Spinal cord (tissue), 9 donors: ENCODE measurements at regions not wholly inside any gene's neighbourhood (a gene's known extent, or its start where the extent isn't known, plus 50 kb on each side); places are given as distances from the start of the nearest gene placed in this dataset.
A peak's percentile ranks its signal among the peaks of the same experiment; 100 is the strongest.

Source experiments
- DNase-seq, 6 donors: peaks; one replicate each; pipeline versions ENCODE4 v3.0.0 to v3.0.0-alpha.2; 2013 to 2015; ENCODE audit warnings: low spot score in 6 of 6, low read depth in 4 of 6
- H3K27ac ChIP-seq: one replicate; pipeline ENCODE4 v1.5.1; 2013; ENCODE audit warnings: low read depth, low read length, control low read depth
- H3K27me3 ChIP-seq: one replicate; pipeline ENCODE4 v1.6.1; 2013; ENCODE audit warnings: low read length; ENCODE audit not compliant: control insufficient read depth, insufficient read depth
- H3K36me3 ChIP-seq: one replicate; pipeline ENCODE4 v1.6.1; 2013; ENCODE audit warnings: low read length; ENCODE audit not compliant: control insufficient read depth, insufficient read depth
- H3K4me1 ChIP-seq: one replicate; pipeline ENCODE4 v1.6.1; 2013; ENCODE audit warnings: low read length; ENCODE audit not compliant: control insufficient read depth, insufficient read depth
- H3K4me3 ChIP-seq: one replicate; pipeline ENCODE4 v1.5.1; 2013; ENCODE audit warnings: low read depth, low read length, control low read depth
- H3K9me3 ChIP-seq: one replicate; pipeline ENCODE4 v1.6.1; 2013; ENCODE audit warnings: low read length; ENCODE audit not compliant: control insufficient read depth, insufficient read depth
- WGBS: methylation state at CpG from one replicate; pipeline ENCODE4 v1.1.5; 2013; ENCODE audit warnings: missing lambda C conversion rate; ENCODE audit not compliant: insufficient coverage; 5-methylcytosine and 5-hydroxymethylcytosine counted together
- donor health status: healthy.

DNA sequence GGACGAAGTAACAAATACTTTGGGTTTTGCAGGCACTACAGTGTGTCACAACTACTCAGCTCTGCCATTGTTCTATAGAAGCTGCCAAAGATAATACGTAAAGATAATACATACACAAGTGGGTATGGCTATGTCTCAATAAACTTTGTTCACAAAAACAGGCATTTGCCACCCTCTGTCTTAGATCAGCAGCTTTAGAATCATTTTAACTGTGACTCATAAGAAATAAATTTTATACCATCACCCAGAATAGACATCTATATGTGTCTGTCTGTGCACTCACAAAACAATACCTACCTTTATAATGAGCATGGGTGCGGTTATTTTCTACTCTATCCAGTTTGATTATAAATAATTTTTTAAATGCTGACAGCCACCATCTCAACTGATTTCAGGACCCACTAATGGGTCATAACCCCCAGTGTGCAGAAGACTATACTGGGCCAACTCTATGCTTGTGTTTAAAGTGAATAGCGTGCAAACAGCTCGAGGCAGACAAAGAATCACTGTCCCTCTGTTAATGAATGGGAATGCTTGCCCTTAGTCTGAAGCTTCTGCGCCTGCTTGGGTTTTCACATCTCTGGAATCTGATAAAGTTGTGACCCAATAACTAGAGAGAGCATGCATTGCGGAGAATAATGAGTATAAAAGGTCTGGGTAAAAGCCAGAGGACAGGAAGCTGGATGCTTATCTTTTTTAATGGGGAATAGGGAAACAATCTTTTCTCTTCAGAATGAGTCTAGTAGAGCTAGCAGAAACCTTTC lies 216.2 kb downstream of the PLPP3 start:
- Histone ChIP-seq H3K9me3 (no peaks in the 10 kb centered on the region), H3K4me1 (no peaks in the 10 kb centered on the region), H3K36me3 (no peaks in the 10 kb centered on the region), H3K27ac (peak overlapping the region; percentile 19), H3K27me3 (no peaks in the 10 kb centered on the region), H3K4me3 (no peak overlapping the region)
- WGBS: 18% methylated on average over 4 of the region's 7 CpGs
- peak in 2 of 6 donors; percentile 49 to 50 for DNase-seq

DNA sequence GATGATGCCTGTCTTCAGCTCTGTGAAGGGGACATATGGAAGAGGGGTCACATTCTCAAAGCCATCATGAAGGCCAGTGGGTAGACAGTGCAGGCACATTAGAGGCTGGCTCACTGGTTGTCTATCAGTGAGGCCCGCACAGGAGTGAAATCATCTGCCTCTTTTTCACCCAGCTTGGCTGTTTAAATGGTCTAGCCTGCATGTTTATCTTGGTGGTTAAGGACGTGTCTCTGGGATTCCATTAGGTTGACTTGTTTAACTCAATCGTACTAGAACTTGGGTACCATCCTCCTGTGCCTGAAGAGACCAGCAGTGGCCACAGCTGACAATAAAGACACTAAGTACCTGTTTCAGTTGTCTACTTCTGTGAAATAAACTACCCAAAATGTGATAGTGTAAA lies 219.3 kb downstream of the PLPP3 start:
- 100% methylated on average over 3 of the region's 3 CpGs for WGBS
- no peak for DNase-seq

GRCh38 chr1:56359056-56359455 lies 220.3 kb downstream of the PLPP3 start:
- DNase-seq: no peak
- Histone ChIP-seq H3K36me3 (no peaks in the 10 kb centered on the region), H3K27ac (no peak overlapping the region), H3K27me3 (no peaks in the 10 kb centered on the region), H3K4me3 (no peak overlapping the region), H3K4me1 (no peaks in the 10 kb centered on the region), H3K9me3 (no peaks in the 10 kb centered on the region)
- 88% methylated on average over 1 of the region's 2 CpGs for WGBS

More for the DNA sequence above, 219.3 kb downstream of the PLPP3 start:
- no peaks in the 10 kb centered on the region for H3K9me3 ChIP-seq
- H3K27ac ChIP-seq: no peak overlapping the region
- H3K4me1 ChIP-seq: no peaks in the 10 kb centered on the region
- no peaks in the 10 kb centered on the region for H3K27me3 ChIP-seq
- H3K4me3 ChIP-seq: no peak overlapping the region
- H3K36me3 ChIP-seq: no peaks in the 10 kb centered on the region

DNA sequence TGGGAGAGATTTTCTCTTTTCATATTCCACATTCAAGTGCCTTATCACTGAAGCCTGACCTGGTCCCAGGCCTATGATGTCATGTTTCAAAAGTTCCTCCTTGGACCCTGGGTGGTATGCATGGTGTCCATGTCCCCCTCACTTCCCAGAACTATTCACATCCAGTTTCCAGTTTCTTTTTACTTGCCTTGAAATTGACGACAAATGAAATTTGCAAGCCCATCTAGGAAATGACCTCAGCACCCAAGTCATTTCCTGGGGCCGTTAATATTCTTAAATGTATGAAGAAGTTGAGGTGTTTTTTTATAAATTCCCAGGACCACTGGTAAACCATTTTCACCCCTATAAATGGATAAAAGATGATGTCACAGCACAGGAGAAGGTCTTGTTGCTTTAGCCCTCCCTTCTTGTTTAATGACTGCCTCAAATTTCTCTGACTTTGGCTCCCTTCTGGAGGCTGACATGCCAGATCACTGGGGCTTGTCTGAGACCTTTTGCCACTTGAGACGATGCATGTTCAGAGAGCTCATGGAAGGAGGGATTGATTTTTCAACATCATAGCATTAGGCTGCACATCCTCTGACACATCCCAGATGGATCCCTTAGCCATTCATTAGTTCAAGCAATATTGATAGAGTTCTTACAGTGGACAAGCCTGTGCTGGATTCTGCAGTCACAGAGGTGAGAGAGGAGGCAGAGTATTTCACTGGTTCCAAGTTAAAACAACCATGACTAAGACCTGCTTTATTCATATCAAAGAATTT lies 221.3 kb downstream of the PLPP3 start:
- Histone ChIP-seq H3K27me3 (no peaks in the 10 kb centered on the region), H3K9me3 (no peaks in the 10 kb centered on the region), H3K4me1 (no peaks in the 10 kb centered on the region), H3K27ac (no peak overlapping the region), H3K4me3 (no peak overlapping the region), H3K36me3 (no peaks in the 10 kb centered on the region)
- WGBS: 100% methylated on average over 1 of the region's 3 CpGs
- no peak for DNase-seq

DNA sequence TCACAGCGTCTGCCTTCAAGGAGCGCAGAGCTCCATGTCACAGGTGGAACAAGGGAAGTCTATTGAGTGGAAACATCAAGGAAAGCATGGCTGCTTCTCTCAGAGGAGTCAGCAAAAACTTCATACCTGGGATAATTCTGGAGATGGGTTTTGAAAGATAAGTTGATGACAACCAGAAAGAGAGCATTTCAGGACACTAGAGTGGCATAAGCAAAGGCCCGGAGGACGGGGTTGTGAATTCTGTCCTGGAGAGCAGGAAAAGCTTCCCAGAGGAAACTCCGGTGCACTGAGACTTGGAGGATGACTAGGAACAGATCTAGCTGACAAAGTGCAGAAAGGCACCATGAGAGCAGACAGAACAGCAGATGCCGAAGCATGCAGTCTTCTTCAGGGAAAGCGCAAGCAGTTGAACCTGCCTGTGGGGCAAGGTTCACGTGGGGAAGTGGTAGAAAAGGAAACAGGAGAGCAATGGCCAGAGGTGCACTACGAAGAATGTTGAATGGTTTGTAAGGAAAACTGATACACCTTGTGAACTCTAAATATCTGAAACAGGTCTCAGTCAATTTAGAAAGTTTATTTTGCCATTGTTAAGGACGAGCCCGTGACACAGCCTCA lies 222.9 kb downstream of the PLPP3 start:
- no peak overlapping the region for H3K27ac ChIP-seq
- 96% methylated on average over 8 of the region's 11 CpGs for WGBS
- no peaks in the 10 kb centered on the region for H3K9me3 ChIP-seq
- no peaks in the 10 kb centered on the region for H3K4me1 ChIP-seq
- H3K27me3 ChIP-seq: no peaks in the 10 kb centered on the region
- no peak overlapping the region for H3K4me3 ChIP-seq
- no peak for DNase-seq
- no peaks in the 10 kb centered on the region for H3K36me3 ChIP-seq

DNA sequence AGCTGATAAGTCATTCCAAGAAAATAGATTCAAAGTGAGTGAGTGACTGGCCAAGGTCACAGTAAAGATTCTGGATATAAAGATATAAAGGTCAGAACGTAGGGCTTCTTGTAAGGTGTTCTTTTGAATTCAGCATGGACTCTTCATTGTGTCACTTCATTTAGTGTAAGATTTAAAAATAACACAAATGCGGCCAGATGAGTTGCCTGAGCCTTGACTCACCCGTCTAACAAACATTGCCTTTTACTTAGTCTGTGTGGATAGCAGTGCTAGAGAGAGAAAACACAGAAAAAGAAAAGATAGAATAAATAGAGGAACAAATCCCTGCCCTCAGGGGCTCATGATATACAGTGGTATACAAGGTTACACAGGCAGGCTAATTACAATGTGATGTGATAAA lies 223.4 kb downstream of the PLPP3 start:
- H3K27ac ChIP-seq: no peak overlapping the region
- no peak for DNase-seq
- no CpG with 5 or more reads among the region's 3 CpGs for WGBS
- no peaks in the 10 kb centered on the region for H3K36me3 ChIP-seq
- H3K9me3 ChIP-seq: no peaks in the 10 kb centered on the region
- H3K4me1 ChIP-seq: no peaks in the 10 kb centered on the region
- H3K27me3 ChIP-seq: no peaks in the 10 kb centered on the region
- no peak overlapping the region for H3K4me3 ChIP-seq

GRCh38 chr1:56355422-56355821 lies 223.9 kb downstream of the PLPP3 start:
- Histone ChIP-seq H3K27me3 (no peaks in the 10 kb centered on the region), H3K9me3 (no peaks in the 10 kb centered on the region), H3K36me3 (no peaks in the 10 kb centered on the region), H3K27ac (no peak overlapping the region), H3K4me3 (no peak overlapping the region), H3K4me1 (no peaks in the 10 kb centered on the region)
- WGBS: no CpG with 5 or more reads among the region's 1 CpG
- DNase-seq: peak in 1 of 6 donors; percentile 40

- Histone ChIP-seq H3K27me3 (no peaks in the 10 kb centered on the region), H3K4me1 (no peaks in the 10 kb centered on the region), H3K36me3 (no peaks in the 10 kb centered on the region), H3K4me3 (no peak overlapping the region), H3K27ac (no peak overlapping the region), H3K9me3 (peaks cover 2% of the 10 kb centered on the region)
- no peak for DNase-seq
Measured at GRCh38 chr1:56345831-56346230, 233.5 kb downstream of the PLPP3 start.

DNA sequence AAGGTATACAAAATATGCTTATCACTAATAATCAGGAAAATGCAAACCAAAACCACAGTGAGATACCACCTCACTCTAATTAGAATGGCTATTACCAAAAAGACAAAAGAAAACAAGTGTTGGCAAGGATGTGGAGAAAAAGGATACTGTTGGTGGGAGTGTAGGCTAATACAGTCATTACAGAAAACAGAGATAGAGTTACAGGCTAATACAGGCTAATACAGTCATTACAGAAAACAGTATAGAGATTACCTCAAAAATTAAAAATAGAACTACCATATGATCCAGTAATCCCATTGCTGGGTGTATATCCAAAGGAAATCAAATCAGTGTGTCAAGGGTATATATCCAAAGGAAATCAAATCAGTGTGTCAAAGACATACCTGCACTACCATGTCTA lies 238.4 kb downstream of the PLPP3 start:
- no peaks in the 10 kb centered on the region for H3K27me3 ChIP-seq

More for the DNA sequence above, 238.4 kb downstream of the PLPP3 start:
- Histone ChIP-seq H3K4me3 (no peak overlapping the region), H3K27ac (no peak overlapping the region), H3K4me1 (no peaks in the 10 kb centered on the region), H3K9me3 (peaks cover 2% of the 10 kb centered on the region), H3K36me3 (no peaks in the 10 kb centered on the region)
- no peak for DNase-seq
